H1 (cell line): ENCODE measurements at regions not wholly inside any gene's neighbourhood (a gene's known extent, or its start where the extent isn't known, plus 50 kb on each side); places are given as distances from the start of the nearest gene placed in this dataset.

Experiments
- CTCF ChIA-PET: fragments of 300-600 bp; sonication (Branson Sonifier 250); formaldehyde crosslinking; loops from one replicate; lab custom pipeline; 2021; ENCODE audit not compliant: partially characterized antibody; lab: Charles Lee
- POLR2A ChIA-PET: fragments of 300-600 bp; sonication (Branson Sonifier 250); formaldehyde crosslinking; loops from one replicate; lab custom pipeline; 2021; ENCODE audit warnings: inconsistent platforms; ENCODE audit not compliant: partially characterized antibody; lab: Charles Lee
- DNase-seq, 2 experiments: peaks; one replicate each; pipeline versions ENCODE4 v3.0.0 to v3.0.0-alpha.2; 2010 to 2022; ENCODE audit warnings: low spot score in 2 of 2, low read depth in 1 of 2, mixed read lengths in 1 of 2
- FAIRE-seq: peaks from 2 replicates; lab custom pipeline; 2011; peaks lifted over from hg19 to GRCh38; lab: Jason Lieb, UNC
- H2AFZ ChIP-seq: 2 replicates; pipeline ENCODE4 v1.8.1; 2012; ENCODE audit warnings: low read length, inconsistent platforms
- H2AK5ac ChIP-seq: 2 replicates; pipeline ENCODE4 v1.6.1; 2013; ENCODE audit warnings: low read depth, low read length
- H2BK120ac ChIP-seq: replicated peaks from 2 replicates; pipeline ENCODE3; 2013; ENCODE audit warnings: low read depth, low read length, inconsistent platforms
- H2BK12ac ChIP-seq: 2 replicates; pipeline ENCODE4 v1.6.1; 2013; ENCODE audit warnings: low read depth, low read length
- H2BK15ac ChIP-seq: 2 replicates; pipeline ENCODE4 v1.6.1; 2013; ENCODE audit warnings: low read length
- H2BK20ac ChIP-seq: 2 replicates; pipeline ENCODE4 v1.6.1; 2013; ENCODE audit warnings: low read length
- H2BK5ac ChIP-seq: 2 replicates; pipeline ENCODE4 v1.6.1; 2013; ENCODE audit warnings: low read depth, low read length
- H3K14ac ChIP-seq: 2 replicates; pipeline ENCODE4 v1.6.1; 2013; ENCODE audit warnings: inconsistent platforms; ENCODE audit not compliant: insufficient read length
- H3K18ac ChIP-seq: 2 replicates; pipeline ENCODE4 v1.6.1; 2013; ENCODE audit warnings: low read length; ENCODE audit errors: extremely low read depth
- H3K23ac ChIP-seq: 2 replicates; pipeline ENCODE4 v1.6.1; 2013; ENCODE audit warnings: inconsistent platforms; ENCODE audit not compliant: insufficient read length
- H3K23me2 ChIP-seq: 2 replicates; pipeline ENCODE4 v1.6.1; 2013; ENCODE audit warnings: low read depth, low read length
- H3K27ac ChIP-seq: 2 replicates; pipeline ENCODE4 v1.6.1; 2011; ENCODE audit warnings: low read depth, low read length, inconsistent platforms
- H3K27me3 ChIP-seq, 4 experiments: replicated peaks in 1 of 4; 1 replicate in 1 of 4; 2 replicates in 3 of 4; pipeline versions ENCODE4 v1.6.1 to v1.8.1; 2011 to 2013; ENCODE audit warnings: low read length in 3 of 4, mild to moderate bottlenecking in 3 of 4, inconsistent platforms in 2 of 4, mixed read lengths in 2 of 4, moderate library complexity in 1 of 4; ENCODE audit not compliant: control insufficient read depth in 3 of 4, insufficient read depth in 3 of 4; ENCODE audit errors: extremely low read depth in 1 of 4
- H3K36me3 ChIP-seq, 4 experiments: 2 replicates each; pipeline versions ENCODE4 v1.6.1 to v1.8.1; 2011 to 2013; ENCODE audit warnings: mild to moderate bottlenecking in 4 of 4, low read length in 3 of 4, moderate library complexity in 2 of 4, control low read depth in 1 of 4, inconsistent platforms in 1 of 4; ENCODE audit not compliant: insufficient read depth in 4 of 4, control insufficient read depth in 2 of 4
- H3K4ac ChIP-seq: replicated peaks from 2 replicates; pipeline ENCODE3; 2013; ENCODE audit warnings: low read length, low read depth, mixed read lengths, inconsistent platforms; ENCODE audit not compliant: insufficient read length
- H3K4me1 ChIP-seq, 4 experiments: replicated peaks in 1 of 4; 1 replicate in 1 of 4; 2 replicates in 3 of 4; pipeline versions ENCODE4 v1.6.1 to v1.8.1; 2011 to 2013; ENCODE audit warnings: low read length in 3 of 4, inconsistent platforms in 2 of 4, mixed read lengths in 1 of 4; ENCODE audit not compliant: insufficient read depth in 4 of 4, control insufficient read depth in 3 of 4
- H3K4me2 ChIP-seq, 2 experiments: 2 replicates each; pipeline versions ENCODE4 v1.6.1 to v1.8.1; 2011 to 2013; ENCODE audit warnings: low read depth in 2 of 2, low read length in 2 of 2, control low read depth in 1 of 2, inconsistent platforms in 1 of 2, mild to moderate bottlenecking in 1 of 2; ENCODE audit not compliant: insufficient read depth in 1 of 2
- H3K4me3 ChIP-seq, 4 experiments: fragments of 200-600, 300-600 bp in 1 of 4; sonication (generic), shearing (Covaris generic), sonication (Bioruptor Twin) in 1 of 4; 2 replicates each; pipeline versions ENCODE4 v1.5.1 to v1.8.1; 2011 to 2016; ENCODE audit warnings: low read length in 4 of 4, low read depth in 3 of 4, control low read depth in 2 of 4, inconsistent platforms in 2 of 4, mild to moderate bottlenecking in 2 of 4, mixed read lengths in 1 of 4, moderate library complexity in 1 of 4; ENCODE audit not compliant: insufficient read depth in 2 of 4; ENCODE audit errors: extremely low read depth in 1 of 4
- H3K56ac ChIP-seq: replicated peaks from 2 replicates; pipeline ENCODE3; 2013; ENCODE audit warnings: low read depth, mild to moderate bottlenecking, mixed read lengths, low read length, inconsistent platforms; ENCODE audit not compliant: insufficient read length
- H3K79me1 ChIP-seq: 2 replicates; pipeline ENCODE4 v1.6.1; 2013; ENCODE audit warnings: low read depth, low read length, control low read depth
- H3K79me2 ChIP-seq, 2 experiments: 2 replicates each; pipeline versions ENCODE4 v1.6.1 to v1.8.1; 2012 to 2013; ENCODE audit warnings: low read length in 2 of 2, mild to moderate bottlenecking in 2 of 2, inconsistent platforms in 1 of 2; ENCODE audit not compliant: insufficient read depth in 2 of 2, control insufficient read depth in 1 of 2
- H3K9ac ChIP-seq, 4 experiments: replicated peaks in 1 of 4; 1 replicate in 1 of 4; 2 replicates in 3 of 4; pipeline versions ENCODE4 v1.6.1 to v1.8.1; 2011 to 2013; ENCODE audit warnings: low read depth in 3 of 4, low read length in 3 of 4, control low read depth in 2 of 4, mild to moderate bottlenecking in 2 of 4, moderate library complexity in 2 of 4, inconsistent platforms in 1 of 4; ENCODE audit errors: extremely low read depth in 1 of 4
- H3K9me3 ChIP-seq, 2 experiments: 2 replicates each; pipeline versions ENCODE4 v1.6.1 to v1.8.1; 2012 to 2013; ENCODE audit warnings: mild to moderate bottlenecking in 2 of 2, moderate library complexity in 2 of 2, control low read depth in 1 of 2, inconsistent platforms in 1 of 2, low read depth in 1 of 2, low read length in 1 of 2, mixed read lengths in 1 of 2; ENCODE audit not compliant: insufficient read depth in 2 of 2
- H4K20me1 ChIP-seq, 2 experiments: replicated peaks in 1 of 2; 2 replicates each; pipeline versions ENCODE3 to v1.8.1; 2011 to 2013; ENCODE audit warnings: inconsistent platforms in 2 of 2, low read length in 2 of 2, mild to moderate bottlenecking in 1 of 2; ENCODE audit not compliant: insufficient read depth in 2 of 2, control insufficient read depth in 1 of 2
- H4K5ac ChIP-seq: 2 replicates; pipeline ENCODE4 v1.6.1; 2013; ENCODE audit warnings: low read length, low read depth, mixed read lengths, inconsistent platforms; ENCODE audit not compliant: insufficient read length
- H4K8ac ChIP-seq: 2 replicates; pipeline ENCODE4 v1.8.0; 2013; ENCODE audit warnings: mild to moderate bottlenecking, moderate library complexity, low read length, inconsistent platforms; ENCODE audit not compliant: insufficient read depth; ENCODE audit errors: extremely low read depth
- H4K91ac ChIP-seq: replicated peaks from 2 replicates; pipeline ENCODE3; 2013; ENCODE audit warnings: low read length, mixed read lengths, inconsistent platforms; ENCODE audit not compliant: insufficient read length
- BACH1 ChIP-seq: IDR thresholded peaks from 2 replicates; pipeline ENCODE4 v1.6.1; 2012; ENCODE audit warnings: low read length, improper control_type of control experiment
- CBX5 ChIP-seq: fragments of 300-800, 300-1000 bp; sonication (generic); IDR thresholded peaks from 2 replicates; pipeline ENCODE4 v1.7.1; 2016; ENCODE audit warnings: antibody characterized with exemption, low read length, low read depth
- CBX8 ChIP-seq: fragments of 300-800, 300-1000 bp; sonication (generic); IDR thresholded peaks from 2 replicates; pipeline ENCODE4 v1.7.1; 2016; ENCODE audit warnings: low read depth, low read length, borderline replicate concordance
- EP300 ChIP-seq, 2 experiments: IDR thresholded peaks; 1 replicate in 1 of 2; 2 replicates in 1 of 2; pipeline ENCODE4 v1.6.1; 2011 to 2012; ENCODE audit warnings: low read depth in 2 of 2, low read length in 2 of 2, mild to moderate bottlenecking in 2 of 2, borderline replicate concordance in 1 of 2, inconsistent platforms in 1 of 2, moderate library complexity in 1 of 2
- EZH2 ChIP-seq: fragments of 200-600 bp; sonication (generic); IDR thresholded peaks from 2 replicates; pipeline ENCODE4 v1.7.1; 2012; ENCODE audit warnings: low read depth, mild to moderate bottlenecking, moderate library complexity, low read length, inconsistent platforms; ENCODE audit not compliant: severe bottlenecking
- HDAC2 ChIP-seq, 2 experiments: fragments of 300-600 bp in 1 of 2; sonication (generic) in 1 of 2; IDR thresholded peaks; 2 replicates each; pipeline ENCODE4 v1.6.1; 2011 to 2012; ENCODE audit warnings: low read depth in 2 of 2, low read length in 2 of 2, mild to moderate bottlenecking in 2 of 2, moderate library complexity in 2 of 2, borderline replicate concordance in 1 of 2, inconsistent platforms in 1 of 2
- NANOG ChIP-seq: IDR thresholded peaks from 2 replicates; pipeline ENCODE4 v1.6.1; 2011; ENCODE audit warnings: low read length, low read depth, mild to moderate bottlenecking, inconsistent platforms; ENCODE audit not compliant: insufficient read depth, poor library complexity, severe bottlenecking
- POU5F1 ChIP-seq: IDR thresholded peaks from 2 replicates; pipeline ENCODE4 v1.6.1; 2011; ENCODE audit warnings: low read depth, mild to moderate bottlenecking, low read length, moderate library complexity
- RBBP5 ChIP-seq: IDR thresholded peaks from 2 replicates; pipeline ENCODE4 v1.7.1; 2012; ENCODE audit warnings: low read depth, mild to moderate bottlenecking, inconsistent platforms, low read length, moderate library complexity, borderline replicate concordance
- RXRA ChIP-seq: IDR thresholded peaks from 2 replicates; pipeline ENCODE4 v1.6.1; 2011; ENCODE audit warnings: low read depth, mild to moderate bottlenecking, low read length, moderate library complexity; ENCODE audit not compliant: insufficient read depth
- SIN3A ChIP-seq, 2 experiments: IDR thresholded peaks in 1 of 2; conservative IDR thresholded peaks in 1 of 2; 2 replicates each; pipeline ENCODE4 v1.6.1; 2011 to 2012; ENCODE audit warnings: low read length in 2 of 2, improper control_type of control experiment in 1 of 2, low read depth in 1 of 2, mild to moderate bottlenecking in 1 of 2
- SP4 ChIP-seq: IDR thresholded peaks from 2 replicates; pipeline ENCODE4 v1.6.1; 2012; ENCODE audit warnings: low read length, inconsistent platforms
- SRF ChIP-seq: IDR thresholded peaks from 2 replicates; pipeline ENCODE4 v1.6.1; 2011; ENCODE audit warnings: mild to moderate bottlenecking, low read depth, low read length, moderate library complexity
- YY1 ChIP-seq: IDR thresholded peaks from 2 replicates; pipeline ENCODE4 v1.6.1; 2011; ENCODE audit warnings: low read depth, mild to moderate bottlenecking, low read length
- WGBS, 2 experiments: shearing (Covaris generic) in 1 of 2; methylation state at CpG; one replicate each; pipeline versions ENCODE4 v1.1.6 to v1.1.7; 2013 to 2015; ENCODE audit warnings: low lambda C conversion rate in 2 of 2, mixed read lengths in 2 of 2, inconsistent platforms in 1 of 2, low coverage in 1 of 2, missing lambda C conversion rate in 1 of 2; ENCODE audit not compliant: insufficient replicate concordance in 2 of 2, insufficient coverage in 1 of 2, insufficient read length in 1 of 2; ENCODE audit errors: extremely low coverage in 1 of 2, missing lambda C conversion rate in 1 of 2; 5-methylcytosine and 5-hydroxymethylcytosine counted together

- no peaks in the 10 kb centered on the region for H4K20me1 ChIP-seq
- POLR2A ChIA-PET, result no interaction called here
- H4K91ac ChIP-seq, result no peak overlapping the region
- no peaks in the 10 kb centered on the region for H3K4me1 ChIP-seq
- H3K14ac ChIP-seq, result no peak overlapping the region
- H3K4me2 ChIP-seq, result no peak overlapping the region
- DNase-seq (no peak), FAIRE-seq (no peak)
- CTCF ChIA-PET, result no interaction called here
- H3K36me3 ChIP-seq, result no peaks in the 10 kb centered on the region
- H4K5ac ChIP-seq, result no peak overlapping the region
- no peak overlapping the region for H3K23ac ChIP-seq
- no peak overlapping the region for H3K27ac ChIP-seq
- no peak overlapping the region for H3K4ac ChIP-seq
- H3K79me1 ChIP-seq, result no peaks in the 10 kb centered on the region
- no peak overlapping the region for H2BK20ac ChIP-seq
- no peak overlapping the region for H3K18ac ChIP-seq
- no peak overlapping the region for H3K9ac ChIP-seq
- H3K23me2 ChIP-seq, result no peaks in the 10 kb centered on the region
- no peaks in the 10 kb centered on the region for H3K27me3 ChIP-seq
- no peak overlapping the region for H3K4me3 ChIP-seq
- no peak overlapping the region for H2BK5ac ChIP-seq
- 95% methylated on average over 2 of the region's 7 CpGs; no CpG with 5 or more reads in 1 of the 2 experiments for WGBS, 2 experiments
- H2BK15ac ChIP-seq, result no peak overlapping the region
- no peaks in the 10 kb centered on the region for H3K79me2 ChIP-seq
- no peak overlapping the region for H2BK120ac ChIP-seq
- H4K8ac ChIP-seq, result no peak overlapping the region
- H2AFZ ChIP-seq, result no peak overlapping the region
- no peaks in the 10 kb centered on the region for H3K9me3 ChIP-seq
- H2BK12ac ChIP-seq, result no peak overlapping the region
- H3K56ac ChIP-seq, result no peak overlapping the region
- no peak overlapping the region for H2AK5ac ChIP-seq
- TF ChIP-seq SRF (no peak), EZH2 (no peak), HDAC2 (IDR thresholded peaks at IDR 0.05; ENCODE audit: borderline replicate concordance in 1 of 2, low read depth in 2 of 2, low read length in 2 of 2) (no peak), SP4 (no peak), RXRA (no peak), SIN3A (conservative IDR thresholded peaks at IDR 0.05 in 1 of 2, IDR thresholded peaks at IDR 0.05 in 1 of 2; ENCODE audit: low read depth in 1 of 2, low read length in 2 of 2) (no peak), EP300 (IDR thresholded peaks at IDR 0.05; ENCODE audit: borderline replicate concordance in 1 of 2, low read depth in 2 of 2, low read length in 2 of 2) (no peak), BACH1 (no peak), YY1 (no peak), CBX8 (no peak), POU5F1 (no peak), CBX5 (no peak), NANOG (no peak), RBBP5 (no peak)
Observed at GRCh38 chrX:36859231-36859630, 148.9 kb upstream of the FAM47C start.
